GM18867 (cell line): ENCODE measurements at regions not wholly inside any gene's neighbourhood (a gene's known extent, or its start where the extent isn't known, plus 50 kb on each side); places are given as distances from the start of the nearest gene placed in this dataset.

Experiments used
- ATAC-seq: cut with Tn5 transposase; IDR thresholded peaks from one replicate; pipeline ENCODE4 v1.9.1; 2021; ENCODE audit warnings: mild to moderate bottlenecking, moderate library complexity; ENCODE audit not compliant: unreplicated experiment

- ATAC-seq: no peak
Observed at GRCh38 chr3:177724020-177724638, 526.8 kb upstream of the TBL1XR1 start.

- ATAC-seq: no peak
Observed at GRCh38 chr3:177725165-177725564, 527.9 kb upstream of the TBL1XR1 start.

GRCh38 chr3:177726807-177727206 lies 529.5 kb upstream of the TBL1XR1 start:
- ATAC-seq: no peak

GRCh38 chr3:177729956-177730681 lies 532.8 kb upstream of the TBL1XR1 start:
- no peak for ATAC-seq

GRCh38 chr3:177730814-177731213 lies 533.5 kb upstream of the TBL1XR1 start:
- no peak for ATAC-seq

GRCh38 chr3:177731644-177732268 lies 534.5 kb upstream of the TBL1XR1 start:
- no peak for ATAC-seq

- no peak for ATAC-seq
Observed at GRCh38 chr3:177733233-177733632, 536.0 kb upstream of the TBL1XR1 start.

- no peak for ATAC-seq
Observed at GRCh38 chr3:177733936-177734335, 536.7 kb upstream of the TBL1XR1 start.

GRCh38 chr3:177735431-177735830 lies 538.1 kb upstream of the TBL1XR1 start:
- ATAC-seq: no peak

- no peak for ATAC-seq
Observed at GRCh38 chr3:177739461-177739860, 542.2 kb upstream of the TBL1XR1 start.

GRCh38 chr3:177740254-177740653 lies 543.0 kb upstream of the TBL1XR1 start:
- ATAC-seq: no peak

- ATAC-seq: peak; percentile 86
Observed at GRCh38 chr3:177742273-177742672, 545.0 kb upstream of the TBL1XR1 start.

- no peak for ATAC-seq
Observed at GRCh38 chr3:177743173-177743890, 546.0 kb upstream of the TBL1XR1 start.

- ATAC-seq: no peak
Observed at GRCh38 chr3:177744873-177745606, 547.8 kb upstream of the TBL1XR1 start.

- ATAC-seq: no peak
Observed at GRCh38 chr3:177745607-177746005, 548.3 kb upstream of the TBL1XR1 start.

- no peak for ATAC-seq
Observed at GRCh38 chr3:177746337-177746933, 549.2 kb upstream of the TBL1XR1 start.

GRCh38 chr3:177749836-177750235 lies 552.6 kb upstream of the TBL1XR1 start:
- ATAC-seq: no peak

GRCh38 chr3:177750436-177750835 lies 553.2 kb upstream of the TBL1XR1 start:
- ATAC-seq: no peak

- ATAC-seq: peak; percentile 79
Observed at GRCh38 chr3:177751770-177752169, 554.5 kb upstream of the TBL1XR1 start.

- no peak for ATAC-seq
Observed at GRCh38 chr3:177752831-177753230, 555.5 kb upstream of the TBL1XR1 start.
